Lower leg skin (tissue), 3 donors: ENCODE measurements at regions not wholly inside any gene's neighbourhood (a gene's known extent, or its start where the extent isn't known, plus 50 kb on each side); places are given as distances from the start of the nearest gene placed in this dataset.

Source experiments
- CTCF ChIP-seq, 3 donors: fragments of 450-650 bp; IDR thresholded peaks; one replicate each; pipeline ENCODE4 v1.5.1; 2016; ENCODE audit warnings: antibody characterized with exemption in 3 of 3, mild to moderate bottlenecking in 3 of 3, moderate library complexity in 2 of 3
- POLR2A ChIP-seq, 2 donors: fragments of 450-650 bp; IDR thresholded peaks; one replicate each; pipeline ENCODE4 v1.6.1; 2016 to 2017; ENCODE audit warnings: antibody characterized with exemption in 2 of 2, mild to moderate bottlenecking in 1 of 2, moderate library complexity in 1 of 2

- TF ChIP-seq POLR2A (IDR thresholded peaks at IDR 0.05) (no peak), CTCF (IDR thresholded peaks at IDR 0.05) (no peak)
Measured at GRCh38 chr21:21624674-21625073, 626.5 kb downstream of the NCAM2 start.
